GM18907 (cell line): ENCODE measurements at regions not wholly inside any gene's neighbourhood (a gene's known extent, or its start where the extent isn't known, plus 50 kb on each side); places are given as distances from the start of the nearest gene placed in this dataset.

Source experiments
- ATAC-seq: cut with Tn5 transposase; IDR thresholded peaks from one replicate; pipeline ENCODE4 v1.9.1; 2021; ENCODE audit warnings: mild to moderate bottlenecking, moderate library complexity; ENCODE audit not compliant: unreplicated experiment

DNA sequence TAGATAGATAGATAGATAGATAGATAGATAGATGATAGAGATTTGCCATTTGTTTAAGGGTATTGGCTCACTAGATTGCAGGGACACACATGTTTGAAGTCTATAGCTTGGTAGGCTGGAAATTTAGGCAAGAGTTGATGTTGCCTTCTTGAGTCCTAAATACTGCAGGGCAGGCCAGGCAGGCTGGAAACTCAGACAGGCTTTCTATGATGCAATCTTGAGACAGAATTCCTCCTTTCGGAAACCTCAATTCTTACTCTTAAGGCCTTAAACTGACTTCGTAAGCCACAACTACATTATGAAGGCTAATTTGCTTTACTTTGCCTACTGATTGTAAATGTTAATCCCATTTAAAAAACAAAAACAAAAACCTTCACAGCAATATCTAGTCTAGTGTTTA lies 322.9 kb upstream of the AKR1E2 start:
- no peak for ATAC-seq

DNA sequence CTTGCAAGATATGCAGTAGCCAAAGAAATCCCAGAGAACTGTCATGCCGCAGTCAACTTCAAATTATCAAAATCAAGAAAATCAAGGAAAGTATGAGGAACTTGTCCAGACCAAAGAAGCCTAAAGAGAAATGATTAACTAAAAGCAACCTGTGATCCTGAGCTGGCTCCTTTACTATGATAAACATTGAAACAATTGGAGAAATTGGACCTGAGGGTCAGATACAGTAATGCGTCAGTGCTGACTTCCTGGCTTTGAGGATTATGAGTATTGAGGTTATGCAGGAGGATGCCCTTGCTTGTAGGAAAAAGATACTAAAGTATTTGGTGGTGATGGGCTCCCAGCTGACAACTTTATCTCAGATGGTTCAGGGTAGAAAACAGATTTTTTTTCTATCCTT lies 324.7 kb upstream of the AKR1E2 start:
- ATAC-seq: no peak

DNA sequence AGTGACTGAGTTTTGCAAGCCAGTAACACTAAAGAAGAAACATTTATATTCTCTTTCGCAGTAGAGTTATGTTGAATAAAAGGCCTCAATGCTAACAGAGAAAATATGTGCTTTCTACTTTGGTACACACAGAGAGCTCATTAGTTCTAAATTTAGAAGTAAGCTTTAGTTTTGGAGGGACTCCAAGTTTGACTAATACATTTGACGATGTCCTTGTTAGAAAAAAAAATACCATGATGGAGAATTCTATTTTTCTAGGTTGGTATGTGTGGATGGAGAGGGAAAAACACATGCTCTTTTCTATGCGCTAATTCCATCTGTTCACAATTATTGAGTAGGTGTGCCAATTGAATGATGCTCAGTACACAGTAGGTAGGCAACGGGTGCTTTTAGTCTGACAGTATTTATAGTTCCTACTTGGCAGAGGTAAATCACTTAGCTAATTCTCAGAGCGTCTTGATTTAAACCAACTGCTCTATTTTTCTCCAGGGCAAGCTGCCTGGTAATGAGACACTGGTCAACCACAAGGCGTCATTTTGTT lies 327.2 kb upstream of the AKR1E2 start:
- ATAC-seq: no peak

DNA sequence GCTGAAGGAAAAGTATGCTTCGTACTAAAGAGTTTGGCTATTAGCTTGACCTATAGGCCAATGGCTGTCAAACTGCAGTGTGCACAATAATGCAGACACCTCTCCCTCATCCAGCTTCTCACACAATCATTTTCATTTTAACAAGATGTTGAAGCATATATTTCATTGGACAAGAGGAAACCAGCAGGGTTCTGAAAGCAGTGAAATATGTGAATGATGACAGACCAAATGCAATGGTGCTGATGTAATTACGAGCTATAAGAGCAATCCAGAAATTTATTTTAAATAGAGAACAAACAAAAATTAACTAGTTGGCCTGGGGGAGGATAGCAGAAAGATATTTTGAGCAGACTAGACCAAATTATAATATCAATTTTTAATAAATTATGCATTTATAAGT lies 331.5 kb upstream of the AKR1E2 start:
- no peak for ATAC-seq

DNA sequence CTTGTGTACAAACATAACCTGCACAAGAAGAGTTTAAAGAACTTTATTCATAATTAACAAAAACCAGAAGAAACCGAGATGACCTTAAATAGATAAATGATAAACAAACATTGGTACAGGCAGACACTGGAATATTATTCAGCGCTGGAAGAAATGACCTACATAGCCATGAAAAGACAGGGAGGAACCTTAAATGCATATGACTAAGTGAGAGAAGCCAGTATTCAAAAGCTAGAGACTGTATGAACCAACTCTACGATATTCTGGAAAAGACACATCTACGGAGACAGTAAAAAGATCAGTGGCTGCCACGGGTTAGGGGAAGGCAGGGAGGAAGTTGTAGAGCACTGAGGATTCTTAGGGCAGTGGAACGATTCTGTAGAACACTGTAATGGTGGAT lies 333.8 kb upstream of the AKR1E2 start:
- ATAC-seq: no peak

DNA sequence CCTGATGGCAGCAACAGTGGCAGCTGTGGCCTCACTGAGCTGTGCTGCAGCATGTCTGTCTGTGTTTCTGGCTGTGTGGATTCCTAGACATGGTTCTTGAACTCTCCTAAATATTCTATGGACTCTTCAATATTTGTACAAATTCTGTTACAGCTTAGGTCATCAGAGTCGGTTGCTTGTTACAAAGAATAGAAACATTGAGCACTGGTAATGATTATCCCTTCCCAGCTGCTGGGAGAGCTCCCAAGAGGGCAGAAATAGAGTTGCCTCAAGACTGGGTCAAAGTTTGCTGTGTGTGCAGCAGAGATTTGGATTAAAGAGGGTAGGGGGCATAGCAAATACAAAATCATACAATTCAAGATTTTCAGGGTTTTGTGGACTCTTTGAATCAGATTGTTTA lies 337.1 kb upstream of the AKR1E2 start:
- no peak for ATAC-seq

DNA sequence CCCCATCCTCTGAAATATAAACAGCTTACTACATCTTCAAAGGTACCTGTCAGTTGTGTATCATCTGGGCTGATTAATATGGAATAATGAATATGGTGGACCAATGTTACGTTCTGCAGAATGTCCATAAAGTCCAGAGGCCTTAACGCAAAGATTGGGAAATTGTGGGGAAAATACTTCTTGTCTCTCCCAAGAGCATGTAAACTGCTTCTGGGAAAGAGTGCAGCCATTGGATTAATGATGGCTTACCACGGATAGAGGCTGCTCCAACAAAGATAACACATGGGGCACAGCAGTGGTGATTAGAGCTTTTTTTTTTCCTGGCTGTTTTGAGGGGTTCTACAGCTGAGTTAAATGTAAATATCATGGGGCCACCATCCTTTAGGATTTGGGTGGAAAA lies 340.4 kb upstream of the AKR1E2 start:
- no peak for ATAC-seq

DNA sequence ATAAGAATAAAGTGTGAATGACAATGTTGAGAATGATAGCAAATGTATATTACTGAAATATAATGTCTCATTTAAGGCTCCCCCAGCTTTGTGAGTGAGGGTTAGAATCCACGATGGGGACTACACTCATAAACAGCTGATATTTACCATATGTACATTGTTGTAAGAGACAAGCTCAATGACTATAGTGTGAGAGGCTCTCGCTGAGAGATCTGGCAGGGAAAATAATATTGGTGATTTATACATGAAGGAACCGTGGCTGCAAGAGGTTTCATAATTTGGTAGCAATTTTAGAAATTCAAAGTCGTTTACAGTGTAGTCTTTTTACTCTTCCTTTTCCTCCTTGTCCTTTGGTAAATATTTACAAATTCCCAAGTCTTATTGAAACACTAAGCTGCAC lies 342.2 kb upstream of the AKR1E2 start:
- no peak for ATAC-seq

DNA sequence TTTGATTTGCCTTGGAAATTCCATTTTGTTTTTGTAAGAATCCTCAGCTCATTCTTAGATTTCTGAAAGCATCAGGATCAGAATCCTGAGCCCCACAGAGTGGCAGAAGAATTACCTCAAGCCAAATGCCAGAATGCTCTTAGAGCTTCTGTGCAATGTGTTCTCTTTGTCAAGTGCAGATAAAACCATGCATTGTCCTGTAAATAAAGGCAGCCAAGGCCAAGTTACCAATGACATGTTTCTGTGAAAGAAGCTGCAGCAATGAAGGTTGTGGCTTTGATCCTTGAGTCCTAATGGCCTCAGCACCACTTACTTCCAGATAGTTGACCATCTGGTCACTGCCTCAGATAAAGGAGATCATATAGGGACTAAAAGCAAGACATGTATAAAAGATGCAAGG lies 343.3 kb upstream of the AKR1E2 start:
- ATAC-seq: no peak

DNA sequence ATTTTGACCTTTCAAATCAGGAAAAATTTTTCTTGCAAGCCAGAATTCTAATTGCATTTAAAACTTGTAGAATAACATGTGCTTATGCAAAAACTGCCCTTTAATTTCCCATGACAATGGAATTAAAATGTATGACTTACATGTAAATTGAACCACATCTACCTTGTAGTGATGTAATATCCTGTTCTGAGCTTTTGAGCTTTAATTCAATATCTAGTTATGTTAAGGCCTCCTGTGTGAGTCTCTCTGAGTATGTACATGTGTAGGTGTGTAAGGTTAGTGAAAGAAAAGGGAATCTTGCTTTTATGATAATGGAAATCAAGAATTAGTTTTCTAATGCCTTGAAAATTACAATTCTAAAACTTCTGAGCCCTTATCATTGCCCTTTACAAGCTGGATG lies 344.8 kb upstream of the AKR1E2 start:
- no peak for ATAC-seq

DNA sequence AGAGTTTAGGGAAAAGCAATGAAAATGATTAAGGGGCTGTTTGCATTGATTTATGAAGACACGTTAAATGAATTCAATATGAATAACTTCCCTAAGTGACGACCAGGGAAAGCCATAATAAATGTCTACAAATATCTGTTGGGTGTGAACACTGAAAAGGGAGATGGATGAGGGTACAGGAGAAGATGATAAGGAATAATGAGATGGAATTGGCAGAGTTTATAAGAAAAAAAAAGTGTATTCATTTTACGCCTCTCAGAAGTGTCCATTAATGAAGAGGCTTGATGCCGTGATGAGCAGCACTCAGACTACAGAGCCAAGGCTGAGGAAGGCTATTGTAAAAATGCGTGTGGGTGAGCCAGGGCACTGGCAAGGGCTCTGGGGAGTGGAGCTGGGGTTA lies 346.7 kb upstream of the AKR1E2 start:
- ATAC-seq: no peak

DNA sequence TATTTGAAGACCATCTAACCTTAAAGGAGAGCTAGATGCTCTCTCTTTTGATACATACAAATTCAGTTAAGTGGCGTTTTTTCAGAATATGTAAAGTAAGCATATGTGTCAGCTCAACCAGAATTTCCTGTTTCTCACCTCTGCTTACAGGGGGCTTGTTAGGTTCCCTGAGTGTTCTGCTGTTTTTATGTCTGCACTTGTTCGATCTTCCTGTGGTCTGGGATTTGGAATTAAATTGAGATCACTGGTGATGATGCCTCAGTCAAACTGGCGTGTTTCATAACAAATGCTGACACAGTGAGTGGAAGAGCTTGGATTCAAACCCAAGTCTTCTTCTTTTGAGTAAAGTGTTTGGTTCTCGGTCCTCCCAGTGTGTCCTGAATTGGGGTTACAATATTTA lies 348.3 kb upstream of the AKR1E2 start:
- ATAC-seq: no peak

DNA sequence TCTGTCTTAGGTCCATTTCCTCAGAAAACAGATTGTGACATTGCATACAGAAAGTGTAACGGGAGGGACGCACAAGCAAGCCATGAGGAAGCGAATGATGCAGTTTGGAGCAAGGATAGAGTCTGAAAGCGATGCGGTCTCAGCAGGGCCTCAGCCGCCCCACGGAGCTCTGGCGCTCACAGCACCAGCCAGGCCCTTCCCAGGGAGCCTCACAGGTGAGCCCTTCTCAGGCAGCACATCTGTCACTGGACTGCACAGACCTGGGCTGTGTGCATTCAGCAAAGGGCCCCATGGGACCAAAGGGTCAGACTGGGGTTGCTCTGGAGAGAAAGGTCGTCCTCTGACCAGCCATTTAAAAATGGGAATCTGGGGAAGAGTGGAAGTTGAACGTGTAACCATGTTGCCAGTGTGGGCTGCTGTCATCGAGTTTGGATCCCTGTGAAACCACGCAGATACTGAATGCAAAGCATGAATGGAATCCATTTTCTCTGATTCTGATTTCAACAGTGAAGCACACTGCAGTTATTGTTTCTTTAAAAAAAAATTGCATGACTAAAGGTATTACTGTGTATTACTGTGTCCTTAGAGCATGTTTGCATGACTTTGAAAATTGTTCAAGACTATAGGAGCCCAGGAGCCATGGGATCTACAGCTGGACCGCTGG lies 350.0 kb upstream of the AKR1E2 start:
- no peak for ATAC-seq

DNA sequence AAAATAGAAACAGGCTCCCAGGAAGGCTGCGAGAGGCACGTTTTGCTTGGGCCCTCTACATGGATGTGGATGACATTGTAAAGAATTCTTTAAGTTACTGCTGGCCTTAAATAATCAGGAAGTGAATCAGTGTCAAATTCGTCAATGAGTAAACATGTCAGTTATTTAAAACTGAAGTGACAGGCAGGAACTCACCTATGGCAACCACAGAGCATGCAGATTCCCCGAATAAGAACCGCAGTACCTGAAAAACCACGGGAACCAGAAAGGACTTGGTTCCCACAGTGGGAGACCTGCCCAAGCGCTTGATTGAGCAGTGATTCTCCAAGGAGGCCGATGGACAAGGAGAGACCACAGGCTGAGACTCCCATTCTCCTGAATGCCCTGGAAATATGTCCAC lies 351.2 kb upstream of the AKR1E2 start:
- no peak for ATAC-seq

DNA sequence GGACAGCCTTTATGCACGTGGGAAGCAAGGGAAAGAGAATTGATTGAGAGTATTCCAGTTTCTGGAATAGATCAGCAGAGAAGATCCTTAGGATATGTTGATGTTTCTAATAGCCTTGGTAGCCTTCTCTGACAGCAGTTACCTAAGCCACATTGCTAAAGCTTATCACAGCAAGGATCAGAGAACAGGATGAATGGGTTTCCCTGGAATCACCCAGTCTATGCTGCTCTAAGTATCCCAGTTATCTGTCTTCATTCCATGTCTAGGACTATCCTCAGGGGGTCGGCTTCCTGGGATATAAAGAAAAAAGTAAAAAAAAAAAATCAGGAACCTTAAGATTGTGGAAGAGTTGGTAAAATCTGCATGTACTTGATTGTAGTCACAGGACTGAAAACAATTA lies 352.0 kb upstream of the AKR1E2 start:
- no peak for ATAC-seq

DNA sequence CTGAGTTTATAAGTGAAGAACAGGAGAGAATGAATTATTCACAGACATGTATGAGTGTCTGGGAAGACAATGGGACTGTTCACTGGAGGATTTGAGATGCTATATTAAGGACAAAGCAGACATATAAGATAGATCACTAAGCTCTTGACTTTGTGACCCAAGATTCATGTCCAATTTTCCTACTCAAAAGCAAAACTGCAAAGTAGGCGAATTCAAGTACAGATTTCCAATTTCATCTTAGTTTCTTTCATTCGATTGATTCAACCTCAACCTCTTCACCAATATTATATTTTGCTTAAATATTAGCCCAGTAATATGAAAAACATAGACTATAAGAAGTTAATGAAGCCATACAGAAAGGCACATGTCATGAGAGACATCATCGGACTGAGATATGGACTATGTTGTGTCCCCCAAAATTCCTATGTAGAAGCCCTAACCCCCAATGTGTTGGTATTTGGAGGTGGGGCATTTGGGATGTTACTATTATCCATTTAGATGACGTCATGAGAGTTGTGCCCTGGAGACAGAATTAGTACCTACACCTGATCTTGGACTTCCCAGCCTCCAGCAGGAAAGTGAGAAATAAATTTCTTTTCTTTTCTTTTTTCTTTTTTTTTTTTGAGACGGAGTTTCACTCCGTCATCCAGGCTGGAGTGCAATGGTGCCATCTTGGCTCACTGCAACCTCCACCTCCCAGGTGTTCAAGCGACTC lies 353.7 kb upstream of the AKR1E2 start:
- ATAC-seq: no peak

DNA sequence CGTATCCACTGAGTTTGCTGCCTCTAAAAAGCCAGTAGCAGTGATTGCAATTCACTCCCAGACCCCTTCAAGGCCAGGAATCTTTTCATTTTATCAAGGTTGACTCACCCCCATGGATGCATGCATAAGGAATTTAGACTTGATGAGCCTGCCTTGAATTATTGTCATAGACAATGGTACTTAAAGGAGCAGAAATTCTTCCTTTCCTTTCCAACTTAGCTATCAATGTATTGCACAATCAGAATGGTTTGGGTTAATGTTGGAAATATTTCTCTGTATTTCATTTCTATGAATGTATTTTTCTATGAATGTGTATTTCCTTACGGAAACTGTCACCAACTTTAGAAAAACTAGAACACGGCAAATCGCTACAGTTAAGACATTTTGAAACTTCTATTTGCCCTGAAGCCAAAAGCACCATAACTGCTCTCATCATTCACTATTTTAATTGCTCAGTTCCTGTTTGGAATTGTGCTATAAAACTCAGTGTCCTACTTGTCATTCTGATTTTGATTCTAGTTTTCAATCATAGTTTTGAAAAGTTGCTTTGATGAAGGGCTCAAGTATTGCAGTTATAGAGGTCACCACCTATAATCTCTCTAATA lies 355.7 kb upstream of the AKR1E2 start:
- no peak for ATAC-seq

DNA sequence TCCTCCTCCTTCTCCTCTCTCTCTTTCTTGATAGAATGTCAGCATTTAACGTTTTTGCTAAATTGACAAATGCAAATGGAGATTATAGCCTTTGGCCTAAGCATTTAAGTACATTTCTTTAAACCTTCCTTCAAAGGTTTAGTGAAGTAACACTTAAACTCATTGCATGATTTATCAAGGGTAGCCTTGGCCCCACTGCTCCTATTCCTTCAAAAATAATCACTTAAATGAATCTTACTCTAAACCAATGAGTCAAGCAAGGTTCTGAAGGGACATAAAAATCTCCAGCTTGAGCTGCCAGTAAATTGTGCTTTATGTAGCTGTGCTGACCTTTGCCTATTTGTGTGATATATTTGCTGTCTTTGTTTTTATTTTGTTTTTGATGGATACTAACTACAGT lies 358.5 kb upstream of the AKR1E2 start:
- no peak for ATAC-seq

DNA sequence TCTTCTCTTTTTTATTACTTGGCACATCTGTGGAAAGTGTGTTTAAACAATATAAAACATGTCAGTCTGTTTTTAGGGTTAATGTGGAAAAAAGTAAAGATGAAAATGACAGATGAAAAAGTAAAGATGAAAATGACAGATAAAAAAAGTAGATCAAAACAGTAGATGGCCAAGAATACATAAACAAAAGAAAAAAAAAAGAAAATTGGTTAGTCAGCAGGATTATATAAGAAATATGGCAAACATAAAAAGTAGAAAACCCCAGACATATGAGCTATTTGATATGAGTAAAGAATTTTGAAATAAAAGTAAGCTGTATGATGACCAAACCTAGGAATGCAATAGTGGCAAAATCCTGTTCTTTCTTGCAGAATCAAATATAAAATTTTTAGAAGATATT lies 365.7 kb upstream of the AKR1E2 start:
- no peak for ATAC-seq

DNA sequence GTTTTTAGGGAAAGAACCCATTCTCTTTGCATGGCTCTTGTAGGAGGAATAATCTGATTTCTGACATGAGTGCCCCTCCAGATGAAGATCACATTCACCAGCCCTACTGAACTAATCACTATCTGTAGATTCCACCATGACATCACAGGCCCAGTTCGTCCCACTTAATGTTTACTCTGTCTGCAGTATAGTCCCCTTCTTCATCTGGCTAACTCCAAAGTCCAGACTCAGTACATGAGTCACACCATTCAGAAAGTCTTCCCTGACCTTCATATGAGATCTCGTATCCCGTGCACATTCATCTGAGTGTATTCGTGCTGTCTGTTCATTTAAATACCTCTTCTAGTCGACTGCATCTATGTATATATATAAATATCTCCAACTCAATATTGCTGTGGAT lies 366.5 kb upstream of the AKR1E2 start:
- no peak for ATAC-seq

DNA sequence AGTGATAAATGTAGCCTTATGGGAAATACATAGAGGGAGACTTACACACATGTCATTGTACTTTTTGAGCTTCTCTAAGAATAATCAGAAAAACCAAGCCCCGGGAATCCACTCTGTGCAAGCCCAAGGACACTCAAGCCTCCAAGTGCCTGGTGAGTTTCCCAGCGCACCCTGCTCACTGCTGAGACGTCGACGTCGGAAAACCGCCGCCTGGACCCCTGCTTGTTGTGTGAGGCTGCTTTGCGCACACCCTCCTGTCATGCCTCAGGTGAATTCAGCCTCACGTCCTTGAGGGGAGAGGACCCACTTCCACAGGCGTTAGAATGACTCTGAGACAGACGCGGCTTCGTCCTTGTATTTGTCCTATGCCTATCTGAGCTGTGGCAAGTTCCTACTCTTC lies 368.4 kb upstream of the AKR1E2 start:
- ATAC-seq: no peak

DNA sequence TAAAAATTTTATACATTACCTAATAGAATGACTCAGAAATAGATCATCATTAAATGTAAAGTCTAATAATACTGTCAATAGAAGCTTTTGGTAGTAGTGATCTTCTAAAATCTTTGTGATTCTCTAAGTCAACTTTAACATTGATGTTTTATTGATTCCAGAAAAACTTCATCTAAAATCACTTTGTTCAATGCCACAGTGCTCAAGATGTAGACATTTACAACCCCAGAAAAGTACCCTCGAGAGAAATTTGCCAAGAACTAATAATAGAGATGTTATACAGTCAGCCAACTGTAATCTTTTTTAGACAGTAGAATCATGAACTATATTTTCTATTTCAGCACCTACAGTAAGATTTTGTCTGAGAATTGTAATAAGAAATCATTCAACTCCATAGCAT lies 369.2 kb upstream of the AKR1E2 start:
- ATAC-seq: no peak
